GM23338 (cell line): ENCODE measurements at regions not wholly inside any gene's neighbourhood (a gene's known extent, or its start where the extent isn't known, plus 50 kb on each side); places are given as distances from the start of the nearest gene placed in this dataset.

Experiments used
- ATAC-seq: fragments of 200-7000 bp; cut with Tn5 transposase; 3 replicates; pipeline ENCODE4 v1.9.1; 2020
- DNase-seq: peaks from one replicate; pipeline ENCODE4 v3.0.0-alpha.2; 2015; ENCODE audit warnings: low spot score
- H2AFZ ChIP-seq: fragments of 200-600 bp; sonication (generic); 2 replicates; pipeline ENCODE4 v1.8.0; 2016; ENCODE audit warnings: antibody characterized with exemption, mild to moderate bottlenecking, moderate library complexity
- H3F3A ChIP-seq: fragments of 200-600 bp; sonication (generic); replicated peaks from 2 replicates; pipeline ENCODE4 v1.8.0; 2017; ENCODE audit warnings: antibody characterized with exemption, mixed run types, low read depth
- H3K27ac ChIP-seq: fragments of 200-600 bp; sonication (generic); 2 replicates; pipeline ENCODE4 v1.6.1; 2016; ENCODE audit warnings: low read depth
- H3K27me3 ChIP-seq: fragments of 200-600 bp; sonication (generic); 2 replicates; pipeline ENCODE4 v1.8.0; 2016; ENCODE audit warnings: mild to moderate bottlenecking, mixed run types, moderate library complexity; ENCODE audit not compliant: insufficient read depth
- H3K36me3 ChIP-seq: fragments of 200-600 bp; sonication (generic); 2 replicates; pipeline ENCODE4 v1.8.0; 2016; ENCODE audit warnings: mild to moderate bottlenecking; ENCODE audit not compliant: insufficient read depth
- H3K4me1 ChIP-seq: fragments of 200-600 bp; sonication (generic); 2 replicates; pipeline ENCODE4 v1.8.0; 2016; ENCODE audit warnings: mild to moderate bottlenecking, moderate library complexity; ENCODE audit not compliant: insufficient read depth
- H3K4me2 ChIP-seq: fragments of 200-600 bp; sonication (generic); 2 replicates; pipeline ENCODE4 v1.7.1; 2017; ENCODE audit warnings: mixed run types
- H3K4me3 ChIP-seq: fragments of 200-600 bp; sonication (generic); 2 replicates; pipeline ENCODE4 v1.6.1; 2016; ENCODE audit warnings: mixed run types
- H3K79me2 ChIP-seq: fragments of 200-600 bp; sonication (generic); replicated peaks from 2 replicates; pipeline ENCODE4 v1.8.0; 2017; ENCODE audit warnings: mild to moderate bottlenecking; ENCODE audit not compliant: insufficient read depth
- H3K9me2 ChIP-seq: fragments of 200-600 bp; sonication (generic); 2 replicates; pipeline ENCODE4 v1.8.0; 2017; ENCODE audit not compliant: insufficient read depth
- H4K20me1 ChIP-seq: fragments of 200-600 bp; sonication (generic); replicated peaks from 2 replicates; pipeline ENCODE4 v1.8.0; 2017; ENCODE audit warnings: mild to moderate bottlenecking; ENCODE audit not compliant: insufficient read depth
- H3K27ac Mint-ChIP-seq: 2 replicates; pipeline ENCODE4 v1.8.0; 2020; ENCODE audit warnings: inconsistent platforms, mild to moderate bottlenecking, moderate library complexity, mixed read lengths
- H3K27me3 Mint-ChIP-seq: 3 replicates; pipeline ENCODE4 v1.8.0; 2022; ENCODE audit warnings: low read depth, mild to moderate bottlenecking, moderate library complexity, mixed read lengths, inconsistent platforms; ENCODE audit not compliant: insufficient read depth, poor library complexity
- H3K36me3 Mint-ChIP-seq: 3 replicates; pipeline ENCODE4 v1.8.0; 2021; ENCODE audit warnings: low read depth, mild to moderate bottlenecking, inconsistent platforms, moderate library complexity, mixed read lengths
- H3K4me1 Mint-ChIP-seq: 3 replicates; pipeline ENCODE4 v1.8.0; 2020; ENCODE audit warnings: mild to moderate bottlenecking, inconsistent platforms, mixed read lengths
- H3K4me3 Mint-ChIP-seq: 3 replicates; pipeline ENCODE4 v1.8.0; 2021; ENCODE audit warnings: moderate library complexity, mild to moderate bottlenecking, inconsistent platforms, mixed read lengths
- H3K9me3 Mint-ChIP-seq: 3 replicates; pipeline ENCODE4 v1.8.0; 2020; ENCODE audit warnings: moderate library complexity, mild to moderate bottlenecking, inconsistent platforms, mixed read lengths
- CTCF ChIP-seq, 2 experiments: fragments of 200-600 bp in 1 of 2; sonication (generic) in 1 of 2; conservative IDR thresholded peaks; 2 replicates each; pipeline versions ENCODE4 v1.5.1 to v1.6.1; 2016 to 2017; ENCODE audit warnings: antibody characterized with exemption in 2 of 2, low read depth in 2 of 2, mild to moderate bottlenecking in 2 of 2, moderate library complexity in 1 of 2
- EZH2phosphoT487 ChIP-seq: fragments of 200-600 bp; sonication (generic); IDR thresholded peaks from one replicate; pipeline ENCODE4 v1.8.1; 2018; ENCODE audit warnings: antibody characterized with exemption; ENCODE audit not compliant: unreplicated experiment
- JUNB ChIP-seq: IDR thresholded peaks from one replicate; pipeline ENCODE4 v1.6.1; 2016; ENCODE audit warnings: antibody characterized with exemption; ENCODE audit not compliant: unreplicated experiment
- POLR2AphosphoS5 ChIP-seq: IDR thresholded peaks from 2 replicates; pipeline ENCODE4 v1.6.1; 2016; ENCODE audit warnings: antibody characterized with exemption, low read depth
- REST ChIP-seq: IDR thresholded peaks from one replicate; pipeline ENCODE4 v1.6.1; 2018; ENCODE audit warnings: antibody characterized with exemption; ENCODE audit not compliant: unreplicated experiment
- ZNF114 ChIP-seq: fragments of 250-450 bp; sonication (Bioruptor Pico); IDR thresholded peaks from 2 replicates; pipeline ENCODE4 v1.5.0; 2020; ENCODE audit warnings: mild to moderate bottlenecking, moderate library complexity
- ZNF331 ChIP-seq: fragments of 250-450 bp; sonication (Bioruptor Pico); IDR thresholded peaks from 2 replicates; pipeline ENCODE4 v1.5.0; 2020; ENCODE audit warnings: low read depth, mild to moderate bottlenecking, moderate library complexity
- TF ChIP-seq, protein P1 (sequence below): IDR thresholded peaks from 2 replicates; pipeline ENCODE4 v1.6.1; 2016; ENCODE audit warnings: antibody characterized with exemption
- TF ChIP-seq, protein P2 (sequence below): fragments of 250-450 bp; sonication (Bioruptor Pico); IDR thresholded peaks from 2 replicates; pipeline ENCODE4 v1.5.0; 2020; ENCODE audit warnings: mild to moderate bottlenecking, moderate library complexity

GRCh38 chr6:102841060-102841459 lies 1447.6 kb downstream of the GRIK2 start:
- Mint-ChIP-seq H3K27ac (no peak overlapping the region), H3K27me3 (no peaks in the 10 kb centered on the region), H3K4me3 (no peak overlapping the region), H3K9me3 (no peaks in the 10 kb centered on the region), H3K36me3 (no peaks in the 10 kb centered on the region), H3K4me1 (no peaks in the 10 kb centered on the region)
- Histone ChIP-seq H3K27me3 (no peaks in the 10 kb centered on the region), H3K36me3 (no peaks in the 10 kb centered on the region), H3F3A (no peaks in the 10 kb centered on the region), H3K9me2 (no peaks in the 10 kb centered on the region), H3K4me3 (no peak overlapping the region), H3K27ac (no peak overlapping the region), H3K79me2 (no peaks in the 10 kb centered on the region), H2AFZ (no peak overlapping the region), H3K4me2 (no peak overlapping the region), H4K20me1 (no peaks in the 10 kb centered on the region), H3K4me1 (no peaks in the 10 kb centered on the region)
- no peak for DNase-seq
- no peak for ATAC-seq
- no peak for TF ChIP-seq POLR2AphosphoS5
- TF ChIP-seq, protein P1, sequence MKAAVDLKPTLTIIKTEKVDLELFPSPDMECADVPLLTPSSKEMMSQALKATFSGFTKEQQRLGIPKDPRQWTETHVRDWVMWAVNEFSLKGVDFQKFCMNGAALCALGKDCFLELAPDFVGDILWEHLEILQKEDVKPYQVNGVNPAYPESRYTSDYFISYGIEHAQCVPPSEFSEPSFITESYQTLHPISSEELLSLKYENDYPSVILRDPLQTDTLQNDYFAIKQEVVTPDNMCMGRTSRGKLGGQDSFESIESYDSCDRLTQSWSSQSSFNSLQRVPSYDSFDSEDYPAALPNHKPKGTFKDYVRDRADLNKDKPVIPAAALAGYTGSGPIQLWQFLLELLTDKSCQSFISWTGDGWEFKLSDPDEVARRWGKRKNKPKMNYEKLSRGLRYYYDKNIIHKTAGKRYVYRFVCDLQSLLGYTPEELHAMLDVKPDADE = no peak
- TF ChIP-seq, protein P2, sequence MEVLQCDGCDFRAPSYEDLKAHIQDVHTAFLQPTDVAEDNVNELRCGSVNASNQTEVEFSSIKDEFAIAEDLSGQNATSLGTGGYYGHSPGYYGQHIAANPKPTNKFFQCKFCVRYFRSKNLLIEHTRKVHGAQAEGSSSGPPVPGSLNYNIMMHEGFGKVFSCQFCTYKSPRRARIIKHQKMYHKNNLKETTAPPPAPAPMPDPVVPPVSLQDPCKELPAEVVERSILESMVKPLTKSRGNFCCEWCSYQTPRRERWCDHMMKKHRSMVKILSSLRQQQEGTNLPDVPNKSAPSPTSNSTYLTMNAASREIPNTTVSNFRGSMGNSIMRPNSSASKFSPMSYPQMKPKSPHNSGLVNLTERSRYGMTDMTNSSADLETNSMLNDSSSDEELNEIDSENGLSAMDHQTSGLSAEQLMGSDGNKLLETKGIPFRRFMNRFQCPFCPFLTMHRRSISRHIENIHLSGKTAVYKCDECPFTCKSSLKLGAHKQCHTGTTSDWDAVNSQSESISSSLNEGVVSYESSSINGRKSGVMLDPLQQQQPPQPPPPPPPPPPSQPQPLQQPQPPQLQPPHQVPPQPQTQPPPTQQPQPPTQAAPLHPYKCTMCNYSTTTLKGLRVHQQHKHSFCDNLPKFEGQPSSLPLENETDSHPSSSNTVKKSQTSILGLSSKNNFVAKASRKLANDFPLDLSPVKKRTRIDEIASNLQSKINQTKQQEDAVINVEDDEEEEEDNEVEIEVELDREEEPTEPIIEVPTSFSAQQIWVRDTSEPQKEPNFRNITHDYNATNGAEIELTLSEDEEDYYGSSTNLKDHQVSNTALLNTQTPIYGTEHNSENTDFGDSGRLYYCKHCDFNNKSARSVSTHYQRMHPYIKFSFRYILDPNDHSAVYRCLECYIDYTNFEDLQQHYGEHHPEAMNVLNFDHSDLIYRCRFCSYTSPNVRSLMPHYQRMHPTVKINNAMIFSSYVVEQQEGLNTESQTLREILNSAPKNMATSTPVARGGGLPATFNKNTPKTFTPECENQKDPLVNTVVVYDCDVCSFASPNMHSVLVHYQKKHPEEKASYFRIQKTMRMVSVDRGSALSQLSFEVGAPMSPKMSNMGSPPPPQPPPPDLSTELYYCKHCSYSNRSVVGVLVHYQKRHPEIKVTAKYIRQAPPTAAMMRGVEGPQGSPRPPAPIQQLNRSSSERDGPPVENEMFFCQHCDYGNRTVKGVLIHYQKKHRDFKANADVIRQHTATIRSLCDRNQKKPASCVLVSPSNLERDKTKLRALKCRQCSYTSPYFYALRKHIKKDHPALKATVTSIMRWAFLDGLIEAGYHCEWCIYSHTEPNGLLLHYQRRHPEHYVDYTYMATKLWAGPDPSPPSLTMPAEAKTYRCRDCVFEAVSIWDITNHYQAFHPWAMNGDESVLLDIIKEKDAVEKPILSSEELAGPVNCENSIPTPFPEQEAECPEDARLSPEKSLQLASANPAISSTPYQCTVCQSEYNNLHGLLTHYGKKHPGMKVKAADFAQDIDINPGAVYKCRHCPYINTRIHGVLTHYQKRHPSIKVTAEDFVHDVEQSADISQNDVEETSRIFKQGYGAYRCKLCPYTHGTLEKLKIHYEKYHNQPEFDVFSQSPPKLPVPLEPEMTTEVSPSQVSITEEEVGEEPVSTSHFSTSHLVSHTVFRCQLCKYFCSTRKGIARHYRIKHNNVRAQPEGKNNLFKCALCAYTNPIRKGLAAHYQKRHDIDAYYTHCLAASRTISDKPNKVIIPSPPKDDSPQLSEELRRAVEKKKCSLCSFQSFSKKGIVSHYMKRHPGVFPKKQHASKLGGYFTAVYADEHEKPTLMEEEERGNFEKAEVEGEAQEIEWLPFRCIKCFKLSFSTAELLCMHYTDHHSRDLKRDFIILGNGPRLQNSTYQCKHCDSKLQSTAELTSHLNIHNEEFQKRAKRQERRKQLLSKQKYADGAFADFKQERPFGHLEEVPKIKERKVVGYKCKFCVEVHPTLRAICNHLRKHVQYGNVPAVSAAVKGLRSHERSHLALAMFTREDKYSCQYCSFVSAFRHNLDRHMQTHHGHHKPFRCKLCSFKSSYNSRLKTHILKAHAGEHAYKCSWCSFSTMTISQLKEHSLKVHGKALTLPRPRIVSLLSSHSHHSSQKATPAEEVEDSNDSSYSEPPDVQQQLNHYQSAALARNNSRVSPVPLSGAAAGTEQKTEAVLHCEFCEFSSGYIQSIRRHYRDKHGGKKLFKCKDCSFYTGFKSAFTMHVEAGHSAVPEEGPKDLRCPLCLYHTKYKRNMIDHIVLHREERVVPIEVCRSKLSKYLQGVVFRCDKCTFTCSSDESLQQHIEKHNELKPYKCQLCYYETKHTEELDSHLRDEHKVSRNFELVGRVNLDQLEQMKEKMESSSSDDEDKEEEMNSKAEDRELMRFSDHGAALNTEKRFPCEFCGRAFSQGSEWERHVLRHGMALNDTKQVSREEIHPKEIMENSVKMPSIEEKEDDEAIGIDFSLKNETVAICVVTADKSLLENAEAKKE (CRISPR knock-in tag) = no peak
- TF ChIP-seq JUNB = no peak
- TF ChIP-seq EZH2phosphoT487 = no peak
- TF ChIP-seq ZNF114 (CRISPR knock-in tag) = no peak
- TF ChIP-seq CTCF (conservative IDR thresholded peaks at IDR 0.05; ENCODE audit: low read depth in 2 of 2) = no peak
- TF ChIP-seq REST = no peak
- TF ChIP-seq ZNF331 (CRISPR knock-in tag) = no peak
